Kidney epithelial cell (primary cell): ENCODE measurements at regions not wholly inside any gene's neighbourhood (a gene's known extent, or its start where the extent isn't known, plus 50 kb on each side); places are given as distances from the start of the nearest gene placed in this dataset.

ENCODE experiments used
- DNase-seq: peaks from one replicate; pipeline ENCODE4 v3.0.0-alpha.2; 2010; ENCODE audit warnings: low read depth
- H3K27me3 ChIP-seq: 2 replicates; pipeline ENCODE4 v1.6.0; 2011; ENCODE audit warnings: low read length; ENCODE audit not compliant: control insufficient read depth, insufficient read depth
- H3K36me3 ChIP-seq: 2 replicates; pipeline ENCODE4 v1.5.1; 2011; ENCODE audit warnings: low read length; ENCODE audit not compliant: control insufficient read depth, insufficient read depth
- H3K4me3 ChIP-seq: 2 replicates; pipeline ENCODE4 v1.5.1; 2011; ENCODE audit warnings: low read depth, mild to moderate bottlenecking, control low read depth, low read length
- CTCF ChIP-seq: IDR thresholded peaks from 2 replicates; pipeline ENCODE4 v1.5.1; 2011; ENCODE audit warnings: mild to moderate bottlenecking, moderate library complexity, low read length, control low read depth, inconsistent platforms; ENCODE audit not compliant: insufficient read depth, poor library complexity, severe bottlenecking

- no peak for TF ChIP-seq CTCF
- H3K4me3 ChIP-seq = no peak overlapping the region
- H3K36me3 ChIP-seq = no peaks in the 10 kb centered on the region
- no peak for DNase-seq
- H3K27me3 ChIP-seq = no peaks in the 10 kb centered on the region
Measured at GRCh38 chr13:64071352-64071751, 2655.7 kb upstream of the PCDH20 start.

- H3K36me3 ChIP-seq = no peaks in the 10 kb centered on the region
- no peak for TF ChIP-seq CTCF
- no peaks in the 10 kb centered on the region for H3K27me3 ChIP-seq
- no peak for DNase-seq
- H3K4me3 ChIP-seq = no peak overlapping the region
Measured at GRCh38 chr13:64069892-64070291, 2654.2 kb upstream of the PCDH20 start.

GRCh38 chr13:64066711-64067110 is 2651.1 kb upstream of the PCDH20 start:
- Histone ChIP-seq H3K36me3 (no peaks in the 10 kb centered on the region), H3K4me3 (no peak overlapping the region), H3K27me3 (no peaks in the 10 kb centered on the region)
- DNase-seq = no peak
- no peak for TF ChIP-seq CTCF

- no peak overlapping the region for H3K4me3 ChIP-seq
- no peak for DNase-seq
Measured at GRCh38 chr13:64061649-64062048, 2646.0 kb upstream of the PCDH20 start.

GRCh38 chr13:64057372-64058020 is 2641.8 kb upstream of the PCDH20 start:
- Histone ChIP-seq H3K36me3 (no peaks in the 10 kb centered on the region), H3K4me3 (no peak overlapping the region), H3K27me3 (no peaks in the 10 kb centered on the region)
- no peak for TF ChIP-seq CTCF
- DNase-seq = no peak

More at GRCh38 chr13:64061649-64062048, 2646.0 kb upstream of the PCDH20 start:
- H3K36me3 ChIP-seq = no peaks in the 10 kb centered on the region
- H3K27me3 ChIP-seq = no peaks in the 10 kb centered on the region
- TF ChIP-seq CTCF = no peak

GRCh38 chr13:64054321-64054720 is 2638.7 kb upstream of the PCDH20 start:
- no peak overlapping the region for H3K4me3 ChIP-seq
- no peak for TF ChIP-seq CTCF

More at GRCh38 chr13:64054321-64054720, 2638.7 kb upstream of the PCDH20 start:
- DNase-seq = no peak
- Histone ChIP-seq H3K27me3 (no peaks in the 10 kb centered on the region), H3K36me3 (no peaks in the 10 kb centered on the region)
